H1 (cell line): ENCODE measurements at regions not wholly inside any gene's neighbourhood (a gene's known extent, or its start where the extent isn't known, plus 50 kb on each side); places are given as distances from the start of the nearest gene placed in this dataset.

Experiments
- CTCF ChIA-PET: fragments of 300-600 bp; sonication (Branson Sonifier 250); formaldehyde crosslinking; loops from one replicate; lab custom pipeline; 2021; ENCODE audit not compliant: partially characterized antibody; lab: Charles Lee
- POLR2A ChIA-PET: fragments of 300-600 bp; sonication (Branson Sonifier 250); formaldehyde crosslinking; loops from one replicate; lab custom pipeline; 2021; ENCODE audit warnings: inconsistent platforms; ENCODE audit not compliant: partially characterized antibody; lab: Charles Lee
- DNase-seq, 2 experiments: peaks; one replicate each; pipeline versions ENCODE4 v3.0.0 to v3.0.0-alpha.2; 2010 to 2022; ENCODE audit warnings: low spot score in 2 of 2, low read depth in 1 of 2, mixed read lengths in 1 of 2
- FAIRE-seq: peaks from 2 replicates; lab custom pipeline; 2011; peaks lifted over from hg19 to GRCh38; lab: Jason Lieb, UNC
- H2AFZ ChIP-seq: 2 replicates; pipeline ENCODE4 v1.8.1; 2012; ENCODE audit warnings: low read length, inconsistent platforms
- H2AK5ac ChIP-seq: 2 replicates; pipeline ENCODE4 v1.6.1; 2013; ENCODE audit warnings: low read depth, low read length
- H2BK120ac ChIP-seq: replicated peaks from 2 replicates; pipeline ENCODE3; 2013; ENCODE audit warnings: low read depth, low read length, inconsistent platforms
- H2BK12ac ChIP-seq: 2 replicates; pipeline ENCODE4 v1.6.1; 2013; ENCODE audit warnings: low read depth, low read length
- H2BK15ac ChIP-seq: 2 replicates; pipeline ENCODE4 v1.6.1; 2013; ENCODE audit warnings: low read length
- H2BK20ac ChIP-seq: 2 replicates; pipeline ENCODE4 v1.6.1; 2013; ENCODE audit warnings: low read length
- H2BK5ac ChIP-seq: 2 replicates; pipeline ENCODE4 v1.6.1; 2013; ENCODE audit warnings: low read depth, low read length
- H3K14ac ChIP-seq: 2 replicates; pipeline ENCODE4 v1.6.1; 2013; ENCODE audit warnings: inconsistent platforms; ENCODE audit not compliant: insufficient read length
- H3K18ac ChIP-seq: 2 replicates; pipeline ENCODE4 v1.6.1; 2013; ENCODE audit warnings: low read length; ENCODE audit errors: extremely low read depth
- H3K23ac ChIP-seq: 2 replicates; pipeline ENCODE4 v1.6.1; 2013; ENCODE audit warnings: inconsistent platforms; ENCODE audit not compliant: insufficient read length
- H3K23me2 ChIP-seq: 2 replicates; pipeline ENCODE4 v1.6.1; 2013; ENCODE audit warnings: low read depth, low read length
- H3K27ac ChIP-seq: 2 replicates; pipeline ENCODE4 v1.6.1; 2011; ENCODE audit warnings: low read depth, low read length, inconsistent platforms
- H3K27me3 ChIP-seq, 4 experiments: replicated peaks in 1 of 4; 1 replicate in 1 of 4; 2 replicates in 3 of 4; pipeline versions ENCODE4 v1.6.1 to v1.8.1; 2011 to 2013; ENCODE audit warnings: low read length in 3 of 4, mild to moderate bottlenecking in 3 of 4, inconsistent platforms in 2 of 4, mixed read lengths in 2 of 4, moderate library complexity in 1 of 4; ENCODE audit not compliant: control insufficient read depth in 3 of 4, insufficient read depth in 3 of 4; ENCODE audit errors: extremely low read depth in 1 of 4
- H3K36me3 ChIP-seq, 4 experiments: 2 replicates each; pipeline versions ENCODE4 v1.6.1 to v1.8.1; 2011 to 2013; ENCODE audit warnings: mild to moderate bottlenecking in 4 of 4, low read length in 3 of 4, moderate library complexity in 2 of 4, control low read depth in 1 of 4, inconsistent platforms in 1 of 4; ENCODE audit not compliant: insufficient read depth in 4 of 4, control insufficient read depth in 2 of 4
- H3K4ac ChIP-seq: replicated peaks from 2 replicates; pipeline ENCODE3; 2013; ENCODE audit warnings: low read length, low read depth, mixed read lengths, inconsistent platforms; ENCODE audit not compliant: insufficient read length
- H3K4me1 ChIP-seq, 4 experiments: replicated peaks in 1 of 4; 1 replicate in 1 of 4; 2 replicates in 3 of 4; pipeline versions ENCODE4 v1.6.1 to v1.8.1; 2011 to 2013; ENCODE audit warnings: low read length in 3 of 4, inconsistent platforms in 2 of 4, mixed read lengths in 1 of 4; ENCODE audit not compliant: insufficient read depth in 4 of 4, control insufficient read depth in 3 of 4
- H3K4me2 ChIP-seq, 2 experiments: 2 replicates each; pipeline versions ENCODE4 v1.6.1 to v1.8.1; 2011 to 2013; ENCODE audit warnings: low read depth in 2 of 2, low read length in 2 of 2, control low read depth in 1 of 2, inconsistent platforms in 1 of 2, mild to moderate bottlenecking in 1 of 2; ENCODE audit not compliant: insufficient read depth in 1 of 2
- H3K4me3 ChIP-seq, 4 experiments: fragments of 200-600, 300-600 bp in 1 of 4; sonication (generic), shearing (Covaris generic), sonication (Bioruptor Twin) in 1 of 4; 2 replicates each; pipeline versions ENCODE4 v1.5.1 to v1.8.1; 2011 to 2016; ENCODE audit warnings: low read length in 4 of 4, low read depth in 3 of 4, control low read depth in 2 of 4, inconsistent platforms in 2 of 4, mild to moderate bottlenecking in 2 of 4, mixed read lengths in 1 of 4, moderate library complexity in 1 of 4; ENCODE audit not compliant: insufficient read depth in 2 of 4; ENCODE audit errors: extremely low read depth in 1 of 4
- H3K56ac ChIP-seq: replicated peaks from 2 replicates; pipeline ENCODE3; 2013; ENCODE audit warnings: low read depth, mild to moderate bottlenecking, mixed read lengths, low read length, inconsistent platforms; ENCODE audit not compliant: insufficient read length
- H3K79me1 ChIP-seq: 2 replicates; pipeline ENCODE4 v1.6.1; 2013; ENCODE audit warnings: low read depth, low read length, control low read depth
- H3K79me2 ChIP-seq, 2 experiments: 2 replicates each; pipeline versions ENCODE4 v1.6.1 to v1.8.1; 2012 to 2013; ENCODE audit warnings: low read length in 2 of 2, mild to moderate bottlenecking in 2 of 2, inconsistent platforms in 1 of 2; ENCODE audit not compliant: insufficient read depth in 2 of 2, control insufficient read depth in 1 of 2
- H3K9ac ChIP-seq, 4 experiments: replicated peaks in 1 of 4; 1 replicate in 1 of 4; 2 replicates in 3 of 4; pipeline versions ENCODE4 v1.6.1 to v1.8.1; 2011 to 2013; ENCODE audit warnings: low read depth in 3 of 4, low read length in 3 of 4, control low read depth in 2 of 4, mild to moderate bottlenecking in 2 of 4, moderate library complexity in 2 of 4, inconsistent platforms in 1 of 4; ENCODE audit errors: extremely low read depth in 1 of 4
- H3K9me3 ChIP-seq, 2 experiments: 2 replicates each; pipeline versions ENCODE4 v1.6.1 to v1.8.1; 2012 to 2013; ENCODE audit warnings: mild to moderate bottlenecking in 2 of 2, moderate library complexity in 2 of 2, control low read depth in 1 of 2, inconsistent platforms in 1 of 2, low read depth in 1 of 2, low read length in 1 of 2, mixed read lengths in 1 of 2; ENCODE audit not compliant: insufficient read depth in 2 of 2
- H4K20me1 ChIP-seq, 2 experiments: replicated peaks in 1 of 2; 2 replicates each; pipeline versions ENCODE3 to v1.8.1; 2011 to 2013; ENCODE audit warnings: inconsistent platforms in 2 of 2, low read length in 2 of 2, mild to moderate bottlenecking in 1 of 2; ENCODE audit not compliant: insufficient read depth in 2 of 2, control insufficient read depth in 1 of 2
- H4K5ac ChIP-seq: 2 replicates; pipeline ENCODE4 v1.6.1; 2013; ENCODE audit warnings: low read length, low read depth, mixed read lengths, inconsistent platforms; ENCODE audit not compliant: insufficient read length
- H4K8ac ChIP-seq: 2 replicates; pipeline ENCODE4 v1.8.0; 2013; ENCODE audit warnings: mild to moderate bottlenecking, moderate library complexity, low read length, inconsistent platforms; ENCODE audit not compliant: insufficient read depth; ENCODE audit errors: extremely low read depth
- H4K91ac ChIP-seq: replicated peaks from 2 replicates; pipeline ENCODE3; 2013; ENCODE audit warnings: low read length, mixed read lengths, inconsistent platforms; ENCODE audit not compliant: insufficient read length
- BCL11A ChIP-seq, 2 experiments: IDR thresholded peaks; one replicate each; pipeline ENCODE4 v1.6.1; 2011; ENCODE audit warnings: low read depth in 2 of 2, low read length in 2 of 2, mild to moderate bottlenecking in 2 of 2
- BRCA1 ChIP-seq: IDR thresholded peaks from 2 replicates; pipeline ENCODE4 v1.6.1; 2012; ENCODE audit warnings: low read depth, low read length, improper control_type of control experiment
- CTBP2 ChIP-seq: IDR thresholded peaks from 2 replicates; pipeline ENCODE4 v1.7.0; 2011; ENCODE audit warnings: borderline replicate concordance, mild to moderate bottlenecking, moderate library complexity, mixed read lengths, low read length; ENCODE audit not compliant: insufficient read depth, insufficient read length
- JUN ChIP-seq: IDR thresholded peaks from 2 replicates; pipeline ENCODE4 v1.6.1; 2011; ENCODE audit warnings: low read depth, mild to moderate bottlenecking, improper control_type of control experiment, low read length
- POLR2AphosphoS5 ChIP-seq: IDR thresholded peaks from 2 replicates; pipeline ENCODE4 v1.6.1; 2011; ENCODE audit warnings: low read depth, low read length
- RBBP5 ChIP-seq: IDR thresholded peaks from 2 replicates; pipeline ENCODE4 v1.7.1; 2012; ENCODE audit warnings: low read depth, mild to moderate bottlenecking, inconsistent platforms, low read length, moderate library complexity, borderline replicate concordance
- SP1 ChIP-seq: IDR thresholded peaks from 2 replicates; pipeline ENCODE4 v1.6.1; 2011; ENCODE audit warnings: low read depth, low read length
- SP4 ChIP-seq: IDR thresholded peaks from 2 replicates; pipeline ENCODE4 v1.6.1; 2012; ENCODE audit warnings: low read length, inconsistent platforms
- SRF ChIP-seq: IDR thresholded peaks from 2 replicates; pipeline ENCODE4 v1.6.1; 2011; ENCODE audit warnings: mild to moderate bottlenecking, low read depth, low read length, moderate library complexity
- SUZ12 ChIP-seq: fragments of 200-600 bp; sonication (generic); IDR thresholded peaks from 2 replicates; pipeline ENCODE4 v1.6.1; 2012; ENCODE audit warnings: mild to moderate bottlenecking, inconsistent platforms, low read length, moderate library complexity, mixed read lengths
- WGBS, 2 experiments: shearing (Covaris generic) in 1 of 2; methylation state at CpG; one replicate each; pipeline versions ENCODE4 v1.1.6 to v1.1.7; 2013 to 2015; ENCODE audit warnings: low lambda C conversion rate in 2 of 2, mixed read lengths in 2 of 2, inconsistent platforms in 1 of 2, low coverage in 1 of 2, missing lambda C conversion rate in 1 of 2; ENCODE audit not compliant: insufficient replicate concordance in 2 of 2, insufficient coverage in 1 of 2, insufficient read length in 1 of 2; ENCODE audit errors: extremely low coverage in 1 of 2, missing lambda C conversion rate in 1 of 2; 5-methylcytosine and 5-hydroxymethylcytosine counted together
- TF ChIP-seq, protein P1 (sequence below): IDR thresholded peaks from 2 replicates; pipeline ENCODE4 v1.6.1; 2011; ENCODE audit warnings: low read depth, mild to moderate bottlenecking, low read length; ENCODE audit not compliant: insufficient read depth

- Histone ChIP-seq H4K5ac (no peak overlapping the region), H3K14ac (no peak overlapping the region), H3K79me2 (no peaks in the 10 kb centered on the region), H3K56ac (no peak overlapping the region), H3K27ac (no peak overlapping the region), H3K36me3 (no peaks in the 10 kb centered on the region), H2BK20ac (0 out of 2 replicates have a peak overlapping the region, but pooled peaks have one; percentile 77), H3K18ac (no peak overlapping the region), H3K9me3 (no peaks in the 10 kb centered on the region), H3K79me1 (no peaks in the 10 kb centered on the region; the same call in 1 of the 2 replicates), H3K23ac (no peak overlapping the region), H2BK120ac (no peak overlapping the region), H4K8ac (no peak overlapping the region), H4K20me1 (peaks cover 0 to 1% of the 10 kb centered on the region in 2 experiments), H4K91ac (peak overlapping the region; percentile 75), H2BK5ac (no peak overlapping the region), H3K23me2 (no peaks in the 10 kb centered on the region), H2BK12ac (peak overlapping the region; percentile 45; the same call in 1 of the 2 replicates), H3K4me3 (no peak overlapping the region), H2AFZ (no peak overlapping the region), H3K4me2 (no peak overlapping the region), H2AK5ac (no peak overlapping the region), H3K9ac (no peak overlapping the region), H2BK15ac (0 out of 2 replicates have a peak overlapping the region, but pooled peaks have one; percentile 18), H3K4me1 (peaks cover 0 to 11% (median 2%) of the 10 kb centered on the region in 4 experiments), H3K4ac (no peak overlapping the region), H3K27me3 (no peaks in the 10 kb centered on the region)
- FAIRE-seq (no peak), DNase-seq (no peak)
- CTCF ChIA-PET = interaction anchor here (1.8 kb wide), 1 partner anchor 35 kb away, joined by 10 read pairs; no protein-coding TSS in a partner anchor
- whole genome bisulfite sequencing, 2 experiments = 91% methylated on average over 4 of the region's 4 CpGs; no CpG with 5 or more reads in 1 of the 2 experiments
- POLR2A ChIA-PET = no interaction called here
- TF ChIP-seq BCL11A (IDR thresholded peaks at IDR 0.05; ENCODE audit: low read depth in 2 of 2, low read length in 2 of 2) (no peak), SP1 (no peak), POLR2AphosphoS5 (no peak), SRF (no peak), SP4 (no peak), RBBP5 (no peak), SUZ12 (no peak), CTBP2 (no peak), BRCA1 (no peak), JUN (no peak)
- TF ChIP-seq, protein P1, sequence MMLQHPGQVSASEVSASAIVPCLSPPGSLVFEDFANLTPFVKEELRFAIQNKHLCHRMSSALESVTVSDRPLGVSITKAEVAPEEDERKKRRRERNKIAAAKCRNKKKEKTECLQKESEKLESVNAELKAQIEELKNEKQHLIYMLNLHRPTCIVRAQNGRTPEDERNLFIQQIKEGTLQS = no peak
These were observed 91.0 kb upstream of the RAB6C start for GRCh38 chr2:129888461-129888860.
